ENCODE measurements at regions not wholly inside any gene's neighbourhood (a gene's known extent, or its start where the extent isn't known, plus 50 kb on each side); places are given as distances from the start of the nearest gene placed in this dataset.

- no peak for TF ChIP-seq SIN3A (IDR thresholded peaks at IDR 0.05; ENCODE audit: borderline replicate concordance, low read depth, low read length)
Measured at GRCh38 chr1:102071451-102071850, 74.7 kb upstream of the OLFM3 start (continued).

- H3K4me1 ChIP-seq (ENCODE audit: control insufficient read depth in 1 of 2, insufficient read depth in 2 of 2, low read depth in 1 of 2, low read length in 1 of 2) = no peaks in the 10 kb centered on the region
- no peaks in the 10 kb centered on the region for H3K36me3 ChIP-seq (replicated peaks in 1 of 2; ENCODE audit: control insufficient read depth in 1 of 2, insufficient read depth in 2 of 2, low read length in 1 of 2)
- TF ChIP-seq FOXJ3 (CRISPR knock-in tag; IDR thresholded peaks at IDR 0.05) (no peak), POLR2AphosphoS5 (IDR thresholded peaks at IDR 0.05; ENCODE audit: low read depth, low read length) (no peak)
- H3K9me3 ChIP-seq = no peaks in the 10 kb centered on the region
- H3K27ac ChIP-seq (ENCODE audit: low read depth in 2 of 2, low read length in 1 of 2) = no peak overlapping the region
- no peak overlapping the region for H3K4me2 ChIP-seq
- no peaks in the 10 kb centered on the region for H3F3A ChIP-seq (replicated peaks; ENCODE audit: insufficient read depth)
- WGBS (ENCODE audit: low lambda C conversion rate) = 5% methylated on average over 1 of the region's 1 CpG
- DNase-seq = no peak
- H3K9ac ChIP-seq = no peak overlapping the region
- no peak overlapping the region for H2AFZ ChIP-seq (ENCODE audit: low read depth)
- no peaks in the 10 kb centered on the region for H4K20me1 ChIP-seq (ENCODE audit: insufficient read depth)
- no peaks in the 10 kb centered on the region for H3K79me2 ChIP-seq (ENCODE audit: insufficient read depth)
- H3K9me2 ChIP-seq = no peaks in the 10 kb centered on the region
- no peak overlapping the region for H3K4me3 ChIP-seq (ENCODE audit: low read depth in 2 of 2, low read length in 1 of 2)
- no peaks in the 10 kb centered on the region for H3K27me3 ChIP-seq (ENCODE audit: insufficient read depth)
- ChIA-PET CTCF (no interaction called here), POLR2A (no interaction called here)
Measured at GRCh38 chr1:102050556-102050955, 53.8 kb upstream of the OLFM3 start.

- no peaks in the 10 kb centered on the region for H4K20me1 ChIP-seq (ENCODE audit: insufficient read depth)
- DNase-seq = no peak
- ChIA-PET POLR2A (no interaction called here), CTCF (no interaction called here)
- TF ChIP-seq EP300 (IDR thresholded peaks at IDR 0.05; ENCODE audit: borderline replicate concordance in 1 of 2, low read depth in 1 of 2, low read length in 1 of 2) = no peak
- no peak for TF ChIP-seq USF2 (IDR thresholded peaks at IDR 0.05; ENCODE audit: borderline replicate concordance, low read depth, low read length)
- TF ChIP-seq RAD21 (IDR thresholded peaks at IDR 0.05; ENCODE audit: low read length) = no peak
- no peak for TF ChIP-seq IRF3 (IDR thresholded peaks at IDR 0.05; ENCODE audit: low read depth, low read length)
- TF ChIP-seq JUND (IDR thresholded peaks at IDR 0.05) = no peak
- no peak for TF ChIP-seq RCOR1 (IDR thresholded peaks at IDR 0.05; ENCODE audit: low read length)
- no peak for TF ChIP-seq FOXJ3 (CRISPR knock-in tag; IDR thresholded peaks at IDR 0.05)
- TF ChIP-seq GABPA (IDR thresholded peaks at IDR 0.05; ENCODE audit: low read depth) = no peak
- TF ChIP-seq FOSL2 (IDR thresholded peaks at IDR 0.05; ENCODE audit: borderline replicate concordance, low read depth) = no peak
- no peak for TF ChIP-seq FOXM1 (IDR thresholded peaks at IDR 0.05; ENCODE audit: low read depth)
- no peak for TF ChIP-seq REST (IDR thresholded peaks at IDR 0.05; ENCODE audit: low read depth, low read length)
- no peak for TF ChIP-seq YY1 (IDR thresholded peaks at IDR 0.05; ENCODE audit: low read depth)
- TF ChIP-seq PBX3 (IDR thresholded peaks at IDR 0.05) = no peak
- no peak for TF ChIP-seq ZBTB33 (IDR thresholded peaks at IDR 0.05; ENCODE audit: borderline replicate concordance, low read depth)
- no peak for TF ChIP-seq CHD2 (IDR thresholded peaks at IDR 0.05; ENCODE audit: low read length, partially characterized antibody)
- no peak for TF ChIP-seq TAF1 (IDR thresholded peaks at IDR 0.05; ENCODE audit: borderline replicate concordance, low read depth, low read length)
- H3K36me3 ChIP-seq (replicated peaks in 1 of 2; ENCODE audit: control insufficient read depth in 1 of 2, insufficient read depth in 2 of 2, low read length in 1 of 2) = no peaks in the 10 kb centered on the region
- no peak overlapping the region for H3K9ac ChIP-seq
- no peak overlapping the region for H3K4me2 ChIP-seq
- H3K27me3 ChIP-seq (ENCODE audit: insufficient read depth) = no peaks in the 10 kb centered on the region
- H3K4me3 ChIP-seq (ENCODE audit: low read depth in 2 of 2, low read length in 1 of 2) = no peak overlapping the region
- no peaks in the 10 kb centered on the region for H3K9me2 ChIP-seq
- H2AFZ ChIP-seq (ENCODE audit: low read depth) = no peak overlapping the region
- H3K79me2 ChIP-seq (ENCODE audit: insufficient read depth) = no peaks in the 10 kb centered on the region
- H3K9me3 ChIP-seq = no peaks in the 10 kb centered on the region
- H3K4me1 ChIP-seq (ENCODE audit: control insufficient read depth in 1 of 2, insufficient read depth in 2 of 2, low read depth in 1 of 2, low read length in 1 of 2) = no peaks in the 10 kb centered on the region
- H3K27ac ChIP-seq (ENCODE audit: low read depth in 2 of 2, low read length in 1 of 2) = no peak overlapping the region
- no peaks in the 10 kb centered on the region for H3F3A ChIP-seq (replicated peaks; ENCODE audit: insufficient read depth)
- WGBS (ENCODE audit: low lambda C conversion rate) = 15% methylated on average over 2 of the region's 2 CpGs
Measured at GRCh38 chr1:102047724-102048123, 51.0 kb upstream of the OLFM3 start.
